Small intestine (tissue), 7 donors: ENCODE measurements at regions not wholly inside any gene's neighbourhood (a gene's known extent, or its start where the extent isn't known, plus 50 kb on each side); places are given as distances from the start of the nearest gene placed in this dataset.
A peak's percentile ranks its signal among the peaks of the same experiment; 100 is the strongest.

Experiments used
- DNase-seq, 2 donors: peaks; one replicate each; pipeline versions ENCODE4 v3.0.0 to v3.0.0-alpha.2; 2013
- FAIRE-seq: peaks from 2 replicates; lab custom pipeline; 2012; peaks lifted over from hg19 to GRCh38; lab: Jason Lieb, UNC
- H3K27ac ChIP-seq, 3 donors: one replicate each; pipeline ENCODE4 v1.5.1; 2013; ENCODE audit warnings: low read length in 2 of 3, mild to moderate bottlenecking in 2 of 3, control low read depth in 1 of 3, inconsistent platforms in 1 of 3, low read depth in 1 of 3, moderate library complexity in 1 of 3
- H3K27me3 ChIP-seq, 3 donors: one replicate each; pipeline ENCODE4 v1.6.1; 2013; ENCODE audit warnings: low read length in 3 of 3, inconsistent platforms in 1 of 3; ENCODE audit not compliant: control insufficient read depth in 3 of 3, insufficient read depth in 3 of 3
- H3K36me3 ChIP-seq, 3 donors: one replicate each; pipeline ENCODE4 v1.6.1; 2013; ENCODE audit warnings: low read length in 3 of 3, inconsistent platforms in 1 of 3, low read depth in 1 of 3, mild to moderate bottlenecking in 1 of 3, moderate library complexity in 1 of 3; ENCODE audit not compliant: control insufficient read depth in 3 of 3, insufficient read depth in 2 of 3
- H3K4me1 ChIP-seq, 3 donors: one replicate each; pipeline ENCODE4 v1.6.1; 2013; ENCODE audit warnings: low read length in 2 of 3, inconsistent platforms in 1 of 3, low read depth in 1 of 3, mild to moderate bottlenecking in 1 of 3, moderate library complexity in 1 of 3; ENCODE audit not compliant: control insufficient read depth in 3 of 3, insufficient read depth in 2 of 3
- H3K4me3 ChIP-seq, 3 donors: one replicate each; pipeline ENCODE4 v1.5.1; 2013; ENCODE audit warnings: low read length in 3 of 3, control low read depth in 1 of 3, inconsistent platforms in 1 of 3, low read depth in 1 of 3, mild to moderate bottlenecking in 1 of 3, moderate library complexity in 1 of 3
- H3K9me3 ChIP-seq, 2 donors: one replicate each; pipeline ENCODE4 v1.6.1; 2013; ENCODE audit warnings: low read depth in 1 of 2, low read length in 1 of 2; ENCODE audit not compliant: control insufficient read depth in 2 of 2, insufficient read depth in 1 of 2
- WGBS, 3 donors: extraction: QIAGEN DNeasy Blood & Tissue Kit; methylation state at CpG; one replicate each; pipeline ENCODE4 v1.1.7; 2013; 5-methylcytosine and 5-hydroxymethylcytosine counted together
- donor health status: healthy with polysubstance abuse.
- donor health status: control.
- donor health status: control.
- donor health status: Bipolar disorder and iron deficiency.
- donor health status: healthy.

DNA sequence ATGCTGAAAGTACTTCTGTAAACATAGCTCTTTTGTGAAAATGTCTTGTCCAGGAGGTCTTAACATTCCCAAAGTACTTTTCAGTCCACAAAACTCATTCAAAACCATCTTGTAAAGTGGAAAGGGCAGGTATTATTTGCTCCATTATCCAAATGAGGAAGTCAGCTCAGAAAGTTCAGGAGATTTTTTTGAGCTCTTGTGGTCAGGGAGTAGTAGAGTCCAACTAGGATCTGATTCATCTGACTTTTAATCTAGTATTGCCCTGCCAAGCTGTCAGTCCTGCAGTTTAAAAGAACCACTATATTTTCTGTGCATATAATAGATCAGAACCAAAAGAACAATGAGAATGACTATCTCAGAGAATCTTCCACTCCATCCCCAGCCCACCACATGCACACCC lies 83.5 kb downstream of the FOXB1 start:
- Histone ChIP-seq H3K36me3 (no peaks in the 10 kb centered on the region), H3K9me3 (peaks cover 0 to 3% of the 10 kb centered on the region in 2 donors), H3K4me1 (peaks cover 0 to 12% (median 0%) of the 10 kb centered on the region in 3 donors), H3K27me3 (peaks cover 0 to 4% (median 0%) of the 10 kb centered on the region in 3 donors), H3K27ac (no peak overlapping the region), H3K4me3 (no peak overlapping the region)
- FAIRE-seq (no peak), DNase-seq (no peak)

DNA sequence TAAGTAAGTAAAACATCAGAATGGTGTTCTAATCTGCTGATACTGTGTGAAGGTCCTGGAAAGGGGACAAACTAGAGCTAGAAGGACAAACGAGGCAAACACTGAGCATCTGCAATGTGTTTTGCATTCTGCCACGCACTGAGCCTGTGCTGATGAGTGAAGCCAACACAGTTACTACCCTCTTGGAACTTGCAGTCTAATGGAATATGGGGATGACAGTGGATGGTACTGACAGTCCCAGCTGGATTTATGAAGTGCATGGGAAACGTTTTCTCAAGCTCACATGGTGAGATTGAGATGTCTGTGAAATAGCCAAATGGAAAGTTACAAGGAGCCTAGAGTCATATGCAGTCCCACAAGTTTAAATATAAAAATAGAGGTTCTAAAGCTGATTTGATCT lies 86.6 kb downstream of the FOXB1 start:
- WGBS, 3 donors: 53 to 59% (median 55%) methylated on average over 3 of the region's 3 CpGs
- Histone ChIP-seq H3K4me1 (peaks cover 0 to 19% (median 0%) of the 10 kb centered on the region in 3 donors), H3K27me3 (peaks cover 0 to 4% (median 0%) of the 10 kb centered on the region in 3 donors), H3K4me3 (no peak overlapping the region), H3K27ac (no peak overlapping the region), H3K36me3 (no peaks in the 10 kb centered on the region), H3K9me3 (peaks cover 0 to 3% of the 10 kb centered on the region in 2 donors)
- no peak for DNase-seq
- no peak for FAIRE-seq

DNA sequence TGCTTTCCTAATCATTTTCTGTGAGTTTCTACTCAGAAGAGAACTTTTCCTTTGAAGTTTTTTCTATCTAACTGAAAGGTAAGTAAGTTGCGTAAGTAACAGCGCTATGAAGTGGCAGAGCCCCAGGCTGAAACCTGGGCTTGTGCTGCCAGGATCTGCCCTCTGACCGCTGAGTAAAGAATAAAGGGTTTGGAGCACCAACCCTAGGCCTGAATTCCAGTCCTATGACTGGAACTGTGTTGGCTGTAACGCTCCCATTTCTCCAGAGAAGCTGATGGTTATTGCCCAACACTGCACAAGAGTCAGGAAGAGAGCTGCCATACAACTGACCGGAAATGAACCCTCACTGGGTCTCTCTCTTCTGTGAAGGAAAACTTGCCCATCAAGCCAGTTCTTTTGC lies 87.0 kb downstream of the FOXB1 start:
- 30 to 71% (median 47%) methylated on average over 5 of the region's 5 CpGs for WGBS, 3 donors
- DNase-seq (peak; percentile 65), FAIRE-seq (no peak)
- Histone ChIP-seq H3K36me3 (no peaks in the 10 kb centered on the region), H3K4me3 (no peak overlapping the region), H3K27ac (peak overlapping the region in 1 of 3 donors; percentile 38), H3K4me1 (peaks cover 0 to 19% (median 0%) of the 10 kb centered on the region in 3 donors), H3K9me3 (peaks cover 0 to 3% of the 10 kb centered on the region in 2 donors), H3K27me3 (peaks cover 0 to 4% (median 0%) of the 10 kb centered on the region in 3 donors)

- no peak overlapping the region for H3K27ac ChIP-seq
- 87 to 94% (median 90%) methylated on average over 3 of the region's 3 CpGs for WGBS, 3 donors
- peaks cover 0 to 19% (median 0%) of the 10 kb centered on the region in 3 donors for H3K4me1 ChIP-seq
- H3K9me3 ChIP-seq: peaks cover 0 to 3% of the 10 kb centered on the region in 2 donors
- H3K27me3 ChIP-seq: peaks cover 0 to 4% (median 0%) of the 10 kb centered on the region in 3 donors
- no peak overlapping the region for H3K4me3 ChIP-seq
- DNase-seq (no peak), FAIRE-seq (no peak)
- no peaks in the 10 kb centered on the region for H3K36me3 ChIP-seq
Observed at GRCh38 chr15:60091911-60092310, 87.8 kb downstream of the FOXB1 start.

GRCh38 chr15:60093273-60094067 lies 89.4 kb downstream of the FOXB1 start:
- H3K27ac ChIP-seq: no peak overlapping the region
- DNase-seq (peak; percentile 75 to 82), FAIRE-seq (no peak)
- H3K36me3 ChIP-seq: no peaks in the 10 kb centered on the region
- H3K4me3 ChIP-seq: no peak overlapping the region
- no peaks in the 10 kb centered on the region for H3K27me3 ChIP-seq
- peaks cover 0 to 3% of the 10 kb centered on the region in 2 donors for H3K9me3 ChIP-seq
- H3K4me1 ChIP-seq: peaks cover 0 to 19% (median 0%) of the 10 kb centered on the region in 3 donors
- 5 to 28% (median 18%) methylated on average over 4 of the region's 4 CpGs for WGBS, 3 donors

GRCh38 chr15:60095711-60096110 lies 91.6 kb downstream of the FOXB1 start:
- Histone ChIP-seq H3K27me3 (no peaks in the 10 kb centered on the region), H3K36me3 (no peaks in the 10 kb centered on the region), H3K27ac (no peak overlapping the region), H3K4me1 (peaks cover 0 to 15% (median 0%) of the 10 kb centered on the region in 3 donors), H3K9me3 (no peaks in the 10 kb centered on the region), H3K4me3 (no peak overlapping the region)
- WGBS, 3 donors: 82 to 90% (median 87%) methylated on average over 2 of the region's 2 CpGs
- FAIRE-seq: no peak
- DNase-seq: no peak

- Histone ChIP-seq H3K27ac (no peak overlapping the region), H3K27me3 (peaks cover 0 to 2% (median 0%) of the 10 kb centered on the region in 3 donors)
- 88 to 98% (median 96%) methylated on average over 4 of the region's 4 CpGs for WGBS, 3 donors
Observed at GRCh38 chr15:60096157-60096556, 92.0 kb downstream of the FOXB1 start.

DNA sequence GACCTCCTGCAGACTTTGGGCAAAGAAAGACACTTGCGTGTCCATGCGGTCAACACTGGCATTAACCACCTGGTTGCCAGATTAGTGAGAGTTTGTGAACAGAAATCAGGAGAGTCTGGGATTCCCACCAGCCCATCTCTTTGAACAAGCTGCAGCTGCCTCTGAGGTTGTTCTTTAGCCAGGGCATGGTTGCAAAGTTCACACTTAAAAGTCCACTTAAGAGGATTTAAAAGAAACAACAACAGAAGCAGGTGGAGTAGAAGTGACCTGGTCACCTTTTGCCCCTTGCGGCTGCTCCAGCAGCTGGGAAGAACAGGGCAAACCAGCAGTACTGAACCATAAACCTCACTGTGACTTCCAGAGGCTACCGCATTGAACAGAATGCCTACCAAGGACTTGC lies 97.3 kb downstream of the FOXB1 start:
- Histone ChIP-seq H3K9me3 (no peaks in the 10 kb centered on the region), H3K36me3 (no peaks in the 10 kb centered on the region), H3K27me3 (peaks cover 0 to 11% (median 0%) of the 10 kb centered on the region in 3 donors), H3K4me3 (no peak overlapping the region), H3K27ac (no peak overlapping the region), H3K4me1 (no peaks in the 10 kb centered on the region)
- 66 to 78% (median 77%) methylated on average over 4 of the region's 4 CpGs for WGBS, 3 donors
- FAIRE-seq (no peak), DNase-seq (no peak)

More at GRCh38 chr15:60096157-60096556, 92.0 kb downstream of the FOXB1 start:
- H3K4me3 ChIP-seq: no peak overlapping the region
- no peaks in the 10 kb centered on the region for H3K9me3 ChIP-seq
- peaks cover 0 to 13% (median 0%) of the 10 kb centered on the region in 3 donors for H3K4me1 ChIP-seq
- H3K36me3 ChIP-seq: no peaks in the 10 kb centered on the region
- no peak for DNase-seq
- no peak for FAIRE-seq
